ENCODE measurements at regions not wholly inside any gene's neighbourhood (a gene's known extent, or its start where the extent isn't known, plus 50 kb on each side); places are given as distances from the start of the nearest gene placed in this dataset.
"Not testable (repeated sequence)": the region's sequence is repeated elsewhere in the genome, so short reads cannot be mapped to it uniquely, and the experiment has no call there.

- Histone ChIP-seq H3K9ac (no peak overlapping the region), H3K79me2 (no peaks in the 10 kb centered on the region), H3K4me3 (ENCODE audit: low read depth, low read length) (no peak overlapping the region), H3K27ac (no peak overlapping the region), H2AFZ (no peak overlapping the region), H3K4me2 (ENCODE audit: low read length) (no peak overlapping the region), H3K9me3 (ENCODE audit: control insufficient read depth, low read length) (no peaks in the 10 kb centered on the region), H3K27me3 (ENCODE audit: control insufficient read depth, insufficient read depth, low read length) (no peaks in the 10 kb centered on the region), H3K36me3 (ENCODE audit: control insufficient read depth, insufficient read depth, low read length) (no peaks in the 10 kb centered on the region), H3K4me1 (no peaks in the 10 kb centered on the region)
- TF ChIP-seq CTCF (IDR thresholded peaks at IDR 0.05): no peak
Observed at GRCh38 chr6:66277400-66277799, 570.4 kb upstream of the EYS start.

- Histone ChIP-seq H3K36me3 (ENCODE audit: control insufficient read depth, insufficient read depth, low read length) (no peaks in the 10 kb centered on the region), H3K79me2 (no peaks in the 10 kb centered on the region), H2AFZ (no peak overlapping the region), H3K9me3 (ENCODE audit: control insufficient read depth, low read length) (no peaks in the 10 kb centered on the region), H3K4me2 (ENCODE audit: low read length) (no peak overlapping the region), H3K9ac (no peak overlapping the region), H3K4me3 (ENCODE audit: low read depth, low read length) (no peak overlapping the region), H3K4me1 (no peaks in the 10 kb centered on the region), H3K27me3 (ENCODE audit: control insufficient read depth, insufficient read depth, low read length) (no peaks in the 10 kb centered on the region), H3K27ac (no peak overlapping the region)
- TF ChIP-seq CTCF (IDR thresholded peaks at IDR 0.05): no peak
Observed at GRCh38 chr6:66265737-66266136, 558.7 kb upstream of the EYS start.

GRCh38 chr6:66264376-66264775 is 557.4 kb upstream of the EYS start:
- Histone ChIP-seq H3K4me2 (ENCODE audit: low read length) (no peak overlapping the region), H3K27me3 (ENCODE audit: control insufficient read depth, insufficient read depth, low read length) (no peaks in the 10 kb centered on the region), H3K79me2 (no peaks in the 10 kb centered on the region), H2AFZ (no peak overlapping the region), H3K4me1 (no peaks in the 10 kb centered on the region), H3K4me3 (ENCODE audit: low read depth, low read length) (no peak overlapping the region), H3K36me3 (ENCODE audit: control insufficient read depth, insufficient read depth, low read length) (no peaks in the 10 kb centered on the region), H3K9me3 (ENCODE audit: control insufficient read depth, low read length) (no peaks in the 10 kb centered on the region), H3K9ac (no peak overlapping the region), H3K27ac (no peak overlapping the region)
- TF ChIP-seq CTCF (IDR thresholded peaks at IDR 0.05): no peak

- H3K27ac ChIP-seq; H3K4me1 ChIP-seq; H3K9me3 ChIP-seq (ENCODE audit: control insufficient read depth, low read length); H3K36me3 ChIP-seq (ENCODE audit: control insufficient read depth, insufficient read depth, low read length); H3K4me2 ChIP-seq (ENCODE audit: low read length); H2AFZ ChIP-seq; H3K9ac ChIP-seq; H3K4me3 ChIP-seq (ENCODE audit: low read depth, low read length); H3K79me2 ChIP-seq; H3K27me3 ChIP-seq (ENCODE audit: control insufficient read depth, insufficient read depth, low read length): not testable (repeated sequence)
Observed at GRCh38 chr6:66258731-66259487, 551.9 kb upstream of the EYS start.

GRCh38 chr6:66245231-66245630 is 538.2 kb upstream of the EYS start:
- no peaks in the 10 kb centered on the region for H3K36me3 ChIP-seq (ENCODE audit: control insufficient read depth, insufficient read depth, low read length)
- no peak overlapping the region for H3K27ac ChIP-seq
- no peak overlapping the region for H3K4me2 ChIP-seq (ENCODE audit: low read length)
- no peak for TF ChIP-seq CTCF (IDR thresholded peaks at IDR 0.05)
- H3K9me3 ChIP-seq (ENCODE audit: control insufficient read depth, low read length): no peaks in the 10 kb centered on the region
- H3K4me3 ChIP-seq (ENCODE audit: low read depth, low read length): no peak overlapping the region
- H3K79me2 ChIP-seq: no peaks in the 10 kb centered on the region
- H3K4me1 ChIP-seq: no peaks in the 10 kb centered on the region
- no peaks in the 10 kb centered on the region for H3K27me3 ChIP-seq (ENCODE audit: control insufficient read depth, insufficient read depth, low read length)
- no peak overlapping the region for H3K9ac ChIP-seq
- no peak overlapping the region for H2AFZ ChIP-seq
